ENCODE measurements at regions not wholly inside any gene's neighbourhood (a gene's known extent, or its start where the extent isn't known, plus 50 kb on each side); places are given as distances from the start of the nearest gene placed in this dataset.

- DNase-seq (ENCODE audit: low spot score, unreplicated experiment) = no peak
- H3K36me3 Mint-ChIP-seq (ENCODE audit: insufficient read depth) = no peaks in the 10 kb centered on the region
- no peaks in the 10 kb centered on the region for H3K4me1 Mint-ChIP-seq (ENCODE audit: low read depth)
- H3K9me3 Mint-ChIP-seq (ENCODE audit: low read depth) = no peaks in the 10 kb centered on the region
- no peak overlapping the region for H3K27ac Mint-ChIP-seq
- H3K4me3 Mint-ChIP-seq (ENCODE audit: low read depth) = no peak overlapping the region
- TF ChIP-seq CTCF (IDR thresholded peaks at IDR 0.05; ENCODE audit: unreplicated experiment) = no peak
- peaks cover 23% of the 10 kb centered on the region for H3K27me3 Mint-ChIP-seq
Measured at GRCh38 chr14:26199096-26199495, 398.7 kb downstream of the NOVA1 start.

- H3K27me3 Mint-ChIP-seq = peaks cover 4% of the 10 kb centered on the region
- DNase-seq (ENCODE audit: low spot score, unreplicated experiment) = no peak
- no peak overlapping the region for H3K4me3 Mint-ChIP-seq (ENCODE audit: low read depth)
- H3K9me3 Mint-ChIP-seq (ENCODE audit: low read depth) = no peaks in the 10 kb centered on the region
- TF ChIP-seq CTCF (IDR thresholded peaks at IDR 0.05; ENCODE audit: unreplicated experiment) = no peak
- H3K36me3 Mint-ChIP-seq (ENCODE audit: insufficient read depth) = no peaks in the 10 kb centered on the region
- H3K4me1 Mint-ChIP-seq (ENCODE audit: low read depth) = no peaks in the 10 kb centered on the region
- H3K27ac Mint-ChIP-seq = no peak overlapping the region
Measured at GRCh38 chr14:26194816-26195215, 403.0 kb downstream of the NOVA1 start.

GRCh38 chr14:26191671-26192070 lies 406.2 kb downstream of the NOVA1 start:
- Mint-ChIP-seq H3K4me1 (ENCODE audit: low read depth) (no peaks in the 10 kb centered on the region), H3K36me3 (ENCODE audit: insufficient read depth) (no peaks in the 10 kb centered on the region), H3K4me3 (ENCODE audit: low read depth) (no peak overlapping the region), H3K27me3 (no peaks in the 10 kb centered on the region), H3K9me3 (ENCODE audit: low read depth) (no peaks in the 10 kb centered on the region), H3K27ac (no peak overlapping the region)
- no peak for TF ChIP-seq CTCF (IDR thresholded peaks at IDR 0.05; ENCODE audit: unreplicated experiment)
- DNase-seq (ENCODE audit: low spot score, unreplicated experiment) = no peak

- Mint-ChIP-seq H3K4me1 (ENCODE audit: low read depth) (no peaks in the 10 kb centered on the region), H3K27me3 (no peaks in the 10 kb centered on the region), H3K27ac (no peak overlapping the region), H3K4me3 (ENCODE audit: low read depth) (no peak overlapping the region), H3K36me3 (ENCODE audit: insufficient read depth) (no peaks in the 10 kb centered on the region), H3K9me3 (ENCODE audit: low read depth) (no peaks in the 10 kb centered on the region)
- TF ChIP-seq CTCF (IDR thresholded peaks at IDR 0.05; ENCODE audit: unreplicated experiment) = peak; percentile 39
- no peak for DNase-seq (ENCODE audit: low spot score, unreplicated experiment)
Measured at GRCh38 chr14:26191123-26191522, 406.7 kb downstream of the NOVA1 start.

- no peak for TF ChIP-seq CTCF (IDR thresholded peaks at IDR 0.05; ENCODE audit: unreplicated experiment)
- no peaks in the 10 kb centered on the region for H3K27me3 Mint-ChIP-seq
- H3K4me1 Mint-ChIP-seq (ENCODE audit: low read depth) = no peaks in the 10 kb centered on the region
- no peaks in the 10 kb centered on the region for H3K36me3 Mint-ChIP-seq (ENCODE audit: insufficient read depth)
- H3K27ac Mint-ChIP-seq = no peak overlapping the region
- H3K9me3 Mint-ChIP-seq (ENCODE audit: low read depth) = no peaks in the 10 kb centered on the region
- no peak for DNase-seq (ENCODE audit: low spot score, unreplicated experiment)
- H3K4me3 Mint-ChIP-seq (ENCODE audit: low read depth) = no peak overlapping the region
Measured at GRCh38 chr14:26190646-26191045, 407.2 kb downstream of the NOVA1 start.

All from progenitor cell of endocrine pancreas (in vitro differentiated cells).